ENCODE measurements at regions not wholly inside any gene's neighbourhood (a gene's known extent, or its start where the extent isn't known, plus 50 kb on each side); places are given as distances from the start of the nearest gene placed in this dataset.

DNA sequence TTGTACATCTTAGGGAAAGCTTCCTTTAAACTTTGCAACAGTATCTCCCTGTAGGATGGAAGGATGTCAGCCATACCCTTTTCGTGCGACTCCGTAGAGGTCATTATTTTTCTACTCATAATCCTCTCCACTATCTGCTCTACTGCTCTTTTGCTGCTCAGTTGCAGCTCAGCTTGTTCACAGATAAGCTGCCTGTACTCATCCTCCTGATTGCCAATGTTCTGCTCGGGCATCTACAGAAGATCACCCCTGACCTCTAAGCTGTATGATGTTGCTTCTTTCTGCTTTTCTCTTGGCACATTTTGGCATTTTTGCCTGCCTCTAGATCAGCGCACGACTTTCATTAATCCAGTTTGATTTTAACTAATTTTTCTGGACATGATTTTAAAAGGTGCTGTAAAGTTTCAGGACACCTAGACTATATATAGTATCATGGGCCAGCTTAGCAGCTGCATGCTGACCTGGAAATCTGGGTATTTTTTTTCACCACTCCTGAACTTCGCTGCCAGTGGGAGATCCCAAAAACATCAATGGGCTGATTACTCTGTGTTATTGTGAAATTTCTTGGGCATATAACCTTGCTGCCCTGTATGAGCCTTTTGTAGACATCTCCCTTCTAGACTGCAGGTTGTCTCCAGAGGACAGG is 131.2 kb upstream of the ZNF608 start:
- H3K4me3 ChIP-seq (ENCODE audit: low read length): no peak overlapping the region
- DNase-seq (ENCODE audit: low read depth): no peak
- TF ChIP-seq, protein P1, sequence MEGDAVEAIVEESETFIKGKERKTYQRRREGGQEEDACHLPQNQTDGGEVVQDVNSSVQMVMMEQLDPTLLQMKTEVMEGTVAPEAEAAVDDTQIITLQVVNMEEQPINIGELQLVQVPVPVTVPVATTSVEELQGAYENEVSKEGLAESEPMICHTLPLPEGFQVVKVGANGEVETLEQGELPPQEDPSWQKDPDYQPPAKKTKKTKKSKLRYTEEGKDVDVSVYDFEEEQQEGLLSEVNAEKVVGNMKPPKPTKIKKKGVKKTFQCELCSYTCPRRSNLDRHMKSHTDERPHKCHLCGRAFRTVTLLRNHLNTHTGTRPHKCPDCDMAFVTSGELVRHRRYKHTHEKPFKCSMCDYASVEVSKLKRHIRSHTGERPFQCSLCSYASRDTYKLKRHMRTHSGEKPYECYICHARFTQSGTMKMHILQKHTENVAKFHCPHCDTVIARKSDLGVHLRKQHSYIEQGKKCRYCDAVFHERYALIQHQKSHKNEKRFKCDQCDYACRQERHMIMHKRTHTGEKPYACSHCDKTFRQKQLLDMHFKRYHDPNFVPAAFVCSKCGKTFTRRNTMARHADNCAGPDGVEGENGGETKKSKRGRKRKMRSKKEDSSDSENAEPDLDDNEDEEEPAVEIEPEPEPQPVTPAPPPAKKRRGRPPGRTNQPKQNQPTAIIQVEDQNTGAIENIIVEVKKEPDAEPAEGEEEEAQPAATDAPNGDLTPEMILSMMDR (conservative IDR thresholded peaks at IDR 0.05; ENCODE audit: low read length): no peak

- TF ChIP-seq, protein P1 (conservative IDR thresholded peaks at IDR 0.05; ENCODE audit: low read length): no peak
These were observed 132.3 kb upstream of the ZNF608 start for GRCh38 chr5:124878583-124879342.

GRCh38 chr5:124880903-124881697 is 134.7 kb upstream of the ZNF608 start:
- no peak overlapping the region for H3K4me3 ChIP-seq (ENCODE audit: low read length)
- no peak for DNase-seq (ENCODE audit: low read depth)
- TF ChIP-seq, protein P1 (conservative IDR thresholded peaks at IDR 0.05; ENCODE audit: low read length): no peak

More at GRCh38 chr5:124878583-124879342, 132.3 kb upstream of the ZNF608 start:
- H3K4me3 ChIP-seq (ENCODE audit: low read length): no peak overlapping the region
- DNase-seq (ENCODE audit: low read depth): no peak

- no peak overlapping the region for H3K4me3 ChIP-seq (ENCODE audit: low read length)
- DNase-seq (ENCODE audit: low read depth): no peak
- TF ChIP-seq, protein P1 (conservative IDR thresholded peaks at IDR 0.05; ENCODE audit: low read length): no peak
These were observed 137.2 kb upstream of the ZNF608 start for GRCh38 chr5:124883681-124884080.

- TF ChIP-seq, protein P1 (conservative IDR thresholded peaks at IDR 0.05; ENCODE audit: low read length): no peak
- no peak overlapping the region for H3K4me3 ChIP-seq (ENCODE audit: low read length)
- DNase-seq (ENCODE audit: low read depth): no peak
These were observed 137.7 kb upstream of the ZNF608 start for GRCh38 chr5:124884114-124884513.

DNA sequence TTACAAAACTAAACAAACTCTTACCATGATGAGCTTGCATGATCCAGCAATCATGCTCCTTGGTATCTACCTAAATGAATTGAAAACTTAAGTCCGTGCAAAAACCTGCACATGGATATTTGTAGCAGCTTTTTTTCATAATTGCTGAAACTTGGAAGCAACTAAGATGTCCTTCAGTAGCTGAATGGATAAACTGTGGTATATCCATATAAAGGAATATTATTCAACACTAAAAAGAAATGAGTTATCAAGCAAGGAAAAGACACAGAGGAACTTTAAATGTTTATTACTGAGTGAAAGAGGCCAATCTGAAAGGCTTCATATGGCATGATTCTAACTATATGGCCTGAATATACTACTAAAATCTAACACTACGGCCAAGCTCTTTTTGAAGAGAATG is 139.1 kb upstream of the ZNF608 start:
- no peak overlapping the region for H3K4me3 ChIP-seq (ENCODE audit: low read length)
- DNase-seq (ENCODE audit: low read depth): no peak
- TF ChIP-seq, protein P1 (conservative IDR thresholded peaks at IDR 0.05; ENCODE audit: low read length): no peak
